ENCODE measurements at regions not wholly inside any gene's neighbourhood (a gene's known extent, or its start where the extent isn't known, plus 50 kb on each side); places are given as distances from the start of the nearest gene placed in this dataset.

- DNase-seq (ENCODE audit: low read depth) = no peak
- TF ChIP-seq CTCF (conservative IDR thresholded peaks at IDR 0.05; ENCODE audit: low read length) = no peak
- H3K4me3 ChIP-seq (ENCODE audit: low read length) = no peak overlapping the region
Observed at GRCh38 chr2:239606741-239607516, 206.1 kb upstream of the HDAC4 start.

GRCh38 chr2:239605976-239606375, 205.2 kb upstream of the HDAC4 start:
- DNase-seq (ENCODE audit: low read depth) = no peak
- no peak overlapping the region for H3K4me3 ChIP-seq (ENCODE audit: low read length)
- TF ChIP-seq CTCF (conservative IDR thresholded peaks at IDR 0.05; ENCODE audit: low read length) = no peak

- no peak for DNase-seq (ENCODE audit: low read depth)
- H3K4me3 ChIP-seq (ENCODE audit: low read length) = no peak overlapping the region
- no peak for TF ChIP-seq CTCF (conservative IDR thresholded peaks at IDR 0.05; ENCODE audit: low read length)
Observed at GRCh38 chr2:239605409-239605808, 204.6 kb upstream of the HDAC4 start.

GRCh38 chr2:239604861-239605260, 204.0 kb upstream of the HDAC4 start:
- no peak overlapping the region for H3K4me3 ChIP-seq (ENCODE audit: low read length)
- DNase-seq (ENCODE audit: low read depth) = no peak
- TF ChIP-seq CTCF (conservative IDR thresholded peaks at IDR 0.05; ENCODE audit: low read length) = no peak

GRCh38 chr2:239603411-239604356, 202.9 kb upstream of the HDAC4 start:
- no peak for TF ChIP-seq CTCF (conservative IDR thresholded peaks at IDR 0.05; ENCODE audit: low read length)
- no peak overlapping the region for H3K4me3 ChIP-seq (ENCODE audit: low read length)
- DNase-seq (ENCODE audit: low read depth) = no peak

- H3K4me3 ChIP-seq (ENCODE audit: low read length) = no peak overlapping the region
- DNase-seq (ENCODE audit: low read depth) = no peak
- no peak for TF ChIP-seq CTCF (conservative IDR thresholded peaks at IDR 0.05; ENCODE audit: low read length)
Observed at GRCh38 chr2:239602290-239603282, 201.8 kb upstream of the HDAC4 start.
